HepG2 (cell line): ENCODE measurements at regions not wholly inside any gene's neighbourhood (a gene's known extent, or its start where the extent isn't known, plus 50 kb on each side); places are given as distances from the start of the nearest gene placed in this dataset.

ENCODE experiments used
- ATAC-seq: fragments of 200-7000 bp; cut with Tn5 transposase; 3 replicates; pipeline ENCODE4 v1.9.1; 2020; ENCODE audit warnings: mild to moderate bottlenecking, moderate library complexity
- BruUV-seq: library from RNA; stranded (reverse); fragments of 400-500 nt; replicated peaks from 2 replicates; lab custom pipeline; 2021; lab: Mats Ljungman, UMichigan
- CTCF ChIA-PET: fragments of 300-600 bp; formaldehyde crosslinking; extraction: SDS; loops from one replicate; lab custom pipeline; 2021; ENCODE audit warnings: low total read pairs, inconsistent platforms, low intra/inter-chr PET ratio; lab: Yijun Ruan, JAX
- POLR2A ChIA-PET: fragments of 350-600 bp; sonication (Branson Sonifier 250); formaldehyde crosslinking; loops from one replicate; lab custom pipeline; 2020; ENCODE audit warnings: antibody characterized with exemption, inconsistent platforms; lab: Yijun Ruan, JAX
- DNase-seq: peaks from one replicate; pipeline ENCODE4 v3.0.0-alpha.2; 2015; ENCODE audit warnings: low spot score
- FAIRE-seq: peaks from 3 replicates; lab custom pipeline; 2011; peaks lifted over from hg19 to GRCh38; lab: Jason Lieb, UNC
- H2AFZ ChIP-seq: one replicate; pipeline ENCODE4 v1.6.1; 2011; ENCODE audit warnings: low read length, inconsistent platforms
- H3K27ac ChIP-seq: fragments of 300-600 bp; 3 replicates; pipeline ENCODE4 v1.8.0; 2011; ENCODE audit warnings: mixed run types, mild to moderate bottlenecking, mixed read lengths, low read length, inconsistent platforms; ENCODE audit not compliant: insufficient read depth; ENCODE audit errors: extremely low read length
- H3K27me3 ChIP-seq, 2 experiments: fragments of 200-600 bp in 1 of 2; 2 replicates in 1 of 2; 3 replicates in 1 of 2; pipeline versions ENCODE4 v1.6.0 to v1.8.0; 2011; ENCODE audit warnings: low read length in 2 of 2, mild to moderate bottlenecking in 2 of 2, moderate library complexity in 2 of 2, inconsistent platforms in 1 of 2; ENCODE audit not compliant: insufficient read depth in 2 of 2, control insufficient read depth in 1 of 2
- H3K36me3 ChIP-seq, 2 experiments: fragments of 200-600 bp in 1 of 2; replicated peaks in 1 of 2; 2 replicates in 1 of 2; 3 replicates in 1 of 2; pipeline versions ENCODE4 v1.5.1 to v1.8.0; 2011; ENCODE audit warnings: low read length in 2 of 2, inconsistent platforms in 1 of 2; ENCODE audit not compliant: insufficient read depth in 2 of 2, control insufficient read depth in 1 of 2
- H3K4me1 ChIP-seq: 2 replicates; pipeline ENCODE4 v1.5.1; 2012; ENCODE audit warnings: low read length, inconsistent platforms; ENCODE audit not compliant: insufficient read depth
- H3K4me2 ChIP-seq: 2 replicates; pipeline ENCODE4 v1.6.0; 2011; ENCODE audit warnings: low read depth, low read length, inconsistent platforms
- H3K4me3 ChIP-seq, 3 experiments: fragments of 200-600 bp in 1 of 3; sonication (generic), shearing (Covaris generic) in 1 of 3; replicated peaks in 1 of 3; 2 replicates each; pipeline ENCODE4 v1.5.1; 2011 to 2016; ENCODE audit warnings: low read length in 3 of 3, inconsistent platforms in 2 of 3, low read depth in 2 of 3, mild to moderate bottlenecking in 2 of 3, control low read depth in 1 of 3, mixed read lengths in 1 of 3; ENCODE audit not compliant: insufficient read depth in 1 of 3
- H3K79me2 ChIP-seq: one replicate; pipeline ENCODE4 v1.6.1; 2011; ENCODE audit warnings: low read length, inconsistent platforms; ENCODE audit not compliant: insufficient read depth
- H3K9ac ChIP-seq: 2 replicates; pipeline ENCODE4 v1.6.0; 2011; ENCODE audit warnings: mild to moderate bottlenecking, low read depth, low read length, inconsistent platforms; ENCODE audit not compliant: insufficient read depth
- H3K9me3 ChIP-seq: 2 replicates; pipeline ENCODE4 v1.5.1; 2012; ENCODE audit warnings: mild to moderate bottlenecking, low read length
- H4K20me1 ChIP-seq: 2 replicates; pipeline ENCODE4 v1.6.0; 2011; ENCODE audit warnings: inconsistent platforms, mild to moderate bottlenecking, low read length, moderate library complexity; ENCODE audit not compliant: insufficient read depth
- DZIP1 ChIP-seq: sonication (generic); formaldehyde crosslinking; IDR thresholded peaks from 2 replicates; pipeline ENCODE4 v1.5.0; 2020; ENCODE audit warnings: mild to moderate bottlenecking, missing genetic modification reagents
- GLI4 ChIP-seq: sonication (generic); formaldehyde crosslinking; IDR thresholded peaks from 2 replicates; pipeline ENCODE4 v1.5.1; 2020; ENCODE audit warnings: missing genetic modification reagents, mild to moderate bottlenecking, moderate library complexity, borderline replicate concordance
- HOMEZ ChIP-seq: IDR thresholded peaks from 2 replicates; pipeline ENCODE4 v1.6.1; 2016; ENCODE audit warnings: low read depth
- PAF1 ChIP-seq: IDR thresholded peaks from 2 replicates; pipeline ENCODE4 v1.6.1; 2016; ENCODE audit warnings: missing genetic modification reagents, missing compliant biosample characterization
- SAFB2 ChIP-seq: sonication (generic); formaldehyde crosslinking; IDR thresholded peaks from 2 replicates; pipeline ENCODE4 v1.5.1; 2020; ENCODE audit warnings: missing genetic modification reagents, low read depth, mild to moderate bottlenecking, borderline replicate concordance
- ZBTB10 ChIP-seq: sonication (generic); formaldehyde crosslinking; IDR thresholded peaks from 2 replicates; pipeline ENCODE4 v1.4.0; 2020; ENCODE audit warnings: missing genetic modification reagents, borderline replicate concordance
- ZNF639 ChIP-seq: conservative IDR thresholded peaks from 2 replicates; pipeline ENCODE4 v1.6.1; 2018; ENCODE audit warnings: missing genetic modification reagents
- ZNF776 ChIP-seq: sonication (generic); formaldehyde crosslinking; IDR thresholded peaks from 2 replicates; pipeline ENCODE4 v1.4.0; 2020; ENCODE audit warnings: mild to moderate bottlenecking, missing genetic modification reagents
- ZNF784 ChIP-seq: sonication (generic); formaldehyde crosslinking; IDR thresholded peaks from 2 replicates; pipeline ENCODE4 v1.5.1; 2020; ENCODE audit warnings: missing genetic modification reagents, mild to moderate bottlenecking, borderline replicate concordance
- ZNF792 ChIP-seq: IDR thresholded peaks from 2 replicates; pipeline ENCODE4 v1.6.1; 2016
- ZNF883 ChIP-seq: sonication (generic); formaldehyde crosslinking; IDR thresholded peaks from 2 replicates; pipeline ENCODE4 v1.5.1; 2020; ENCODE audit warnings: mild to moderate bottlenecking, missing genetic modification reagents; ENCODE audit errors: not compliant biosample characterization
- WGBS: methylation state at CpG from one replicate; pipeline ENCODE4 v1.1.6; 2017; ENCODE audit warnings: low lambda C conversion rate; 5-methylcytosine and 5-hydroxymethylcytosine counted together
- in situ Hi-C: cut with HindIII; loops from 2 replicates; pipeline ENCODE4 v1.10.0; 2017; ENCODE audit warnings: low pct_unique_long_range_greater_than_20kb; ENCODE audit not compliant: extremely low pct_ligation_motif_present
- intact Hi-C: fragments of 100-400 bp; cut with micrococcal nuclease; formaldehyde crosslinking; loops from one replicate; pipeline ENCODE4 v1.10.0; 2022; ENCODE audit not compliant: unreplicated experiment

GRCh38 chr12:23433121-23433520 lies 516.3 kb downstream of the SOX5 start (continued):
- TF ChIP-seq ZBTB10 (CRISPR knock-in tag) (no peak), PAF1 (CRISPR knock-in tag) (no peak), ZNF792 (CRISPR knock-in tag) (no peak), DZIP1 (CRISPR knock-in tag) (no peak)

- no peak for FAIRE-seq
- no TSS peak for BruUV-seq
- H3K27me3 ChIP-seq: no peaks in the 10 kb centered on the region
- no peak overlapping the region for H3K9ac ChIP-seq
- no peak overlapping the region for H3K4me2 ChIP-seq
- H3K4me1 ChIP-seq: no peaks in the 10 kb centered on the region
- no peaks in the 10 kb centered on the region for H3K36me3 ChIP-seq
- no peak for ATAC-seq
- 25% methylated on average over 2 of the region's 2 CpGs for WGBS
- intact Hi-C loops: no loop called here
- no peak overlapping the region for H3K27ac ChIP-seq
- no peaks in the 10 kb centered on the region for H4K20me1 ChIP-seq
- no peak overlapping the region for H3K4me3 ChIP-seq
- no peak overlapping the region for H2AFZ ChIP-seq
- DNase-seq: no peak
- no peaks in the 10 kb centered on the region for H3K9me3 ChIP-seq
- POLR2A ChIA-PET: no interaction called here
- no peaks in the 10 kb centered on the region for H3K79me2 ChIP-seq
- CTCF ChIA-PET: no interaction called here
- in situ Hi-C loops: no loop called here
- TF ChIP-seq GLI4 (CRISPR knock-in tag) (no peak), ZNF883 (CRISPR knock-in tag) (no peak), HOMEZ (no peak), ZNF784 (no peak), ZNF639 (CRISPR knock-in tag) (no peak), SAFB2 (CRISPR knock-in tag) (no peak), ZNF776 (no peak)
Measured at GRCh38 chr12:23434154-23434553, 515.3 kb downstream of the SOX5 start.
